DND-41 (cell line): ENCODE measurements at regions not wholly inside any gene's neighbourhood (a gene's known extent, or its start where the extent isn't known, plus 50 kb on each side); places are given as distances from the start of the nearest gene placed in this dataset.

Experiments
- CTCF ChIP-seq: IDR thresholded peaks from 2 replicates; pipeline ENCODE4 v1.5.1; 2012; ENCODE audit warnings: borderline replicate concordance, low read length, moderate library complexity, mild to moderate bottlenecking; ENCODE audit not compliant: poor library complexity, severe bottlenecking; ENCODE audit errors: extremely low read depth
- EZH2 ChIP-seq: IDR thresholded peaks from 3 replicates; pipeline ENCODE4 v1.6.1; 2012; ENCODE audit warnings: borderline replicate concordance, low read depth, mild to moderate bottlenecking, moderate library complexity, low read length, inconsistent platforms; ENCODE audit not compliant: severe bottlenecking

- TF ChIP-seq EZH2 (no peak), CTCF (no peak)
Observed at GRCh38 chr2:198468136-198468535, 663.7 kb downstream of the PLCL1 start.
